SK-N-SH treated with all-trans-retinoic acid at 6 μM for 48 hours (cell line): ENCODE measurements at regions not wholly inside any gene's neighbourhood (a gene's known extent, or its start where the extent isn't known, plus 50 kb on each side); places are given as distances from the start of the nearest gene placed in this dataset.

Source experiments
- ATAC-seq: fragments of 200-7000 bp; cut with Tn5 transposase; 3 replicates; pipeline ENCODE4 v1.9.1; 2020; ENCODE audit warnings: mild to moderate bottlenecking, moderate library complexity
- ARNTL ChIP-seq: fragments of 450-650 bp; formaldehyde crosslinking; IDR thresholded peaks from 2 replicates; pipeline ENCODE4 v1.5.0; 2020; ENCODE audit warnings: low read depth, mild to moderate bottlenecking, moderate library complexity, borderline replicate concordance
- BACH2 ChIP-seq: fragments of 250-450 bp; sonication (Bioruptor Pico); IDR thresholded peaks from 2 replicates; pipeline ENCODE4 v1.9.0; 2021; ENCODE audit warnings: mild to moderate bottlenecking, borderline replicate concordance
- ESRRG ChIP-seq: fragments of 250-450 bp; sonication (Bioruptor Pico); IDR thresholded peaks from 2 replicates; pipeline ENCODE4 v1.6.1; 2021; ENCODE audit warnings: mild to moderate bottlenecking
- GLIS3 ChIP-seq: fragments of 250-450 bp; sonication (Bioruptor Pico); IDR thresholded peaks from 2 replicates; pipeline ENCODE4 v1.5.0; 2020; ENCODE audit warnings: mild to moderate bottlenecking, moderate library complexity
- ISL1 ChIP-seq: fragments of 250-450 bp; sonication (Bioruptor Pico); IDR thresholded peaks from 2 replicates; pipeline ENCODE4 v2.1.2; 2022; ENCODE audit warnings: mild to moderate bottlenecking, moderate library complexity
- OSR1 ChIP-seq: fragments of 250-450 bp; sonication (Bioruptor Pico); IDR thresholded peaks from 2 replicates; pipeline ENCODE4 v1.8.0; 2022; ENCODE audit warnings: moderate library complexity, mild to moderate bottlenecking, inconsistent platforms
- PPARA ChIP-seq: fragments of 250-450 bp; sonication (Bioruptor Pico); IDR thresholded peaks from 2 replicates; pipeline ENCODE4 v1.5.0; 2020; ENCODE audit warnings: mild to moderate bottlenecking, borderline replicate concordance
- RARB ChIP-seq: fragments of 250-450 bp; sonication (Bioruptor Pico); IDR thresholded peaks from 2 replicates; pipeline ENCODE4 v1.8.0; 2021; ENCODE audit warnings: mild to moderate bottlenecking, moderate library complexity
- SNAI2 ChIP-seq: fragments of 250-450 bp; sonication (Bioruptor Pico); IDR thresholded peaks from 2 replicates; pipeline ENCODE4 v1.5.0; 2020; ENCODE audit warnings: mild to moderate bottlenecking, moderate library complexity
- TCF4 ChIP-seq: fragments of 250-450 bp; sonication (Bioruptor Pico); IDR thresholded peaks from 2 replicates; pipeline ENCODE4 v1.8.0; 2021; ENCODE audit warnings: mild to moderate bottlenecking, moderate library complexity, borderline replicate concordance
- TOX ChIP-seq: fragments of 250-450 bp; sonication (Bioruptor Pico); IDR thresholded peaks from 2 replicates; pipeline ENCODE4 v1.8.0; 2021; ENCODE audit warnings: mild to moderate bottlenecking, moderate library complexity, borderline replicate concordance
- ZC3H10 ChIP-seq: fragments of 250-450 bp; sonication (Bioruptor Pico); IDR thresholded peaks from 2 replicates; pipeline ENCODE4 v1.5.1; 2021; ENCODE audit warnings: mild to moderate bottlenecking, moderate library complexity
- ZFP3 ChIP-seq: fragments of 250-450 bp; sonication (Bioruptor Pico); IDR thresholded peaks from 2 replicates; pipeline ENCODE4 v1.5.0; 2020; ENCODE audit warnings: mild to moderate bottlenecking, moderate library complexity
- ZFP30 ChIP-seq: fragments of 450-650 bp; formaldehyde crosslinking; IDR thresholded peaks from 2 replicates; pipeline ENCODE4 v1.5.0; 2022; ENCODE audit warnings: mild to moderate bottlenecking, moderate library complexity
- ZNF565 ChIP-seq: fragments of 450-650 bp; formaldehyde crosslinking; conservative IDR thresholded peaks from 2 replicates; pipeline ENCODE4 v1.5.0; 2020; ENCODE audit warnings: low read depth, mild to moderate bottlenecking, moderate library complexity
- ZNF70 ChIP-seq: fragments of 450-650 bp; formaldehyde crosslinking; IDR thresholded peaks from 2 replicates; pipeline ENCODE4 v1.5.0; 2020; ENCODE audit warnings: mild to moderate bottlenecking, moderate library complexity
- ZNF8 ChIP-seq: fragments of 450-650 bp; formaldehyde crosslinking; IDR thresholded peaks from 2 replicates; pipeline ENCODE4 v1.5.0; 2020; ENCODE audit warnings: mild to moderate bottlenecking, moderate library complexity
- TF ChIP-seq, protein P1 (sequence below): fragments of 250-450 bp; sonication (Bioruptor Pico); IDR thresholded peaks from 2 replicates; pipeline ENCODE4 v1.5.1; 2021; ENCODE audit warnings: mild to moderate bottlenecking, moderate library complexity
- TF ChIP-seq, protein P2 (sequence below): fragments of 250-450 bp; sonication (Bioruptor Pico); IDR thresholded peaks from 2 replicates; pipeline ENCODE4 v1.8.0; 2021; ENCODE audit warnings: low read depth, mild to moderate bottlenecking, moderate library complexity, borderline replicate concordance
- TF ChIP-seq, protein P3 (sequence below): fragments of 250-450 bp; sonication (Bioruptor Pico); IDR thresholded peaks from 2 replicates; pipeline ENCODE4 v1.8.0; 2020; ENCODE audit warnings: mild to moderate bottlenecking, moderate library complexity, borderline replicate concordance
- TF ChIP-seq, protein P4 (sequence below): fragments of 250-450 bp; sonication (Bioruptor Pico); IDR thresholded peaks from 2 replicates; pipeline ENCODE4 v1.5.1; 2020; ENCODE audit warnings: low read depth, mild to moderate bottlenecking, moderate library complexity
- TF ChIP-seq, protein P5 (sequence below): fragments of 250-450 bp; sonication (Bioruptor Pico); IDR thresholded peaks from 2 replicates; pipeline ENCODE4 v1.5.0; 2020; ENCODE audit warnings: mild to moderate bottlenecking, moderate library complexity

DNA sequence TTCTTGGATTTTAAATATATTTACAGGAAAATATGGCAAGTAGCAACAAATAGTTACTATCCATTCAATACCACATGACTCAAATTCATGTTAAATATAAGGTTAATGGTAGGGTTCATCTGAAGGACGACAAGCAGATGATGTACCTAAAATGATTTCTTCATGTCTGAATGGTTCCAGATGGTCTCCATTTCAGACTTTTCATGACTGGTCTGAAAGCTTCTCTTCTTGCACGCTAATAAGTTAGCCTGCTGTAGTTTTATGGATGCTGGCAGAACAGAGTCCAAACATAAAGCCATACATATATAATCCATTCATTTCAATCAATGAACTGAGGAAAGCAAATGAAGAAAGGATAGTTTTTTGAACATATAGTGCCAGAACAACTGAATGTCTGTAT, 257.0 kb upstream of the MGAT4C start:
- TF ChIP-seq ESRRG (CRISPR knock-in tag) (no peak), ARNTL (CRISPR knock-in tag) (no peak), ZFP3 (CRISPR knock-in tag) (no peak), ZNF8 (CRISPR knock-in tag) (no peak), SNAI2 (CRISPR knock-in tag) (no peak), TCF4 (CRISPR knock-in tag) (no peak), GLIS3 (CRISPR knock-in tag) (no peak), ISL1 (no peak), OSR1 (CRISPR knock-in tag) (no peak), ZNF70 (no peak), ZNF565 (CRISPR knock-in tag) (no peak), RARB (CRISPR knock-in tag) (no peak)
- TF ChIP-seq, protein P1, sequence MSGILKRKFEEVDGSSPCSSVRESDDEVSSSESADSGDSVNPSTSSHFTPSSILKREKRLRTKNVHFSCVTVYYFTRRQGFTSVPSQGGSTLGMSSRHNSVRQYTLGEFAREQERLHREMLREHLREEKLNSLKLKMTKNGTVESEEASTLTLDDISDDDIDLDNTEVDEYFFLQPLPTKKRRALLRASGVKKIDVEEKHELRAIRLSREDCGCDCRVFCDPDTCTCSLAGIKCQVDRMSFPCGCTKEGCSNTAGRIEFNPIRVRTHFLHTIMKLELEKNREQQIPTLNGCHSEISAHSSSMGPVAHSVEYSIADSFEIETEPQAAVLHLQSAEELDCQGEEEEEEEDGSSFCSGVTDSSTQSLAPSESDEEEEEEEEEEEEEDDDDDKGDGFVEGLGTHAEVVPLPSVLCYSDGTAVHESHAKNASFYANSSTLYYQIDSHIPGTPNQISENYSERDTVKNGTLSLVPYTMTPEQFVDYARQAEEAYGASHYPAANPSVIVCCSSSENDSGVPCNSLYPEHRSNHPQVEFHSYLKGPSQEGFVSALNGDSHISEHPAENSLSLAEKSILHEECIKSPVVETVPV (CRISPR knock-in tag) = no peak
- TF ChIP-seq, protein P2, sequence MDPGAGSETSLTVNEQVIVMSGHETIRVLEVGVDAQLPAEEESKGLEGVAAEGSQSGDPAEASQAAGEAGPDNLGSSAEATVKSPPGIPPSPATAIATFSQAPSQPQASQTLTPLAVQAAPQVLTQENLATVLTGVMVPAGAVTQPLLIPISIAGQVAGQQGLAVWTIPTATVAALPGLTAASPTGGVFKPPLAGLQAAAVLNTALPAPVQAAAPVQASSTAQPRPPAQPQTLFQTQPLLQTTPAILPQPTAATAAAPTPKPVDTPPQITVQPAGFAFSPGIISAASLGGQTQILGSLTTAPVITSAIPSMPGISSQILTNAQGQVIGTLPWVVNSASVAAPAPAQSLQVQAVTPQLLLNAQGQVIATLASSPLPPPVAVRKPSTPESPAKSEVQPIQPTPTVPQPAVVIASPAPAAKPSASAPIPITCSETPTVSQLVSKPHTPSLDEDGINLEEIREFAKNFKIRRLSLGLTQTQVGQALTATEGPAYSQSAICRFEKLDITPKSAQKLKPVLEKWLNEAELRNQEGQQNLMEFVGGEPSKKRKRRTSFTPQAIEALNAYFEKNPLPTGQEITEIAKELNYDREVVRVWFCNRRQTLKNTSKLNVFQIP (CRISPR knock-in tag) = no peak
- ATAC-seq = no peak

DNA sequence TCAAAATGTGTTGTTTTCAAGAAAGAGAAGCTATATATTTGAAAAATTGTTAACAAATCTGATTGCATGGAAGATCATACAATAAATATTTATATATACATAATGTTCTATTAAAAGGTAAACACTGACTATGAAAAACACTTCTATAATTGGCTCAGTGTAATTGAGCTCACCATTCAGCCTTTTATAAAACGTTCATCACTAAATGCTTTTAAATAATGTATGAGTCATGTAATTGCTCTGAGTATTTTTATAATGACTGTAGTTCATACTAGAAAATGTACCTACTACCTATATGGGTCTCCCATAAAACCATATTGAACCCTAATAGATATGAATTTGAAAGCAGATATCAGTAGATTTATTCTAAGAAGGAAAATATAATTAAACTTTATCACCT, 240.4 kb upstream of the MGAT4C start:
- TF ChIP-seq TCF4 (CRISPR knock-in tag) = no peak
- TF ChIP-seq, protein P1 (CRISPR knock-in tag) = no peak
- TF ChIP-seq ARNTL (CRISPR knock-in tag) = no peak
- TF ChIP-seq, protein P3, sequence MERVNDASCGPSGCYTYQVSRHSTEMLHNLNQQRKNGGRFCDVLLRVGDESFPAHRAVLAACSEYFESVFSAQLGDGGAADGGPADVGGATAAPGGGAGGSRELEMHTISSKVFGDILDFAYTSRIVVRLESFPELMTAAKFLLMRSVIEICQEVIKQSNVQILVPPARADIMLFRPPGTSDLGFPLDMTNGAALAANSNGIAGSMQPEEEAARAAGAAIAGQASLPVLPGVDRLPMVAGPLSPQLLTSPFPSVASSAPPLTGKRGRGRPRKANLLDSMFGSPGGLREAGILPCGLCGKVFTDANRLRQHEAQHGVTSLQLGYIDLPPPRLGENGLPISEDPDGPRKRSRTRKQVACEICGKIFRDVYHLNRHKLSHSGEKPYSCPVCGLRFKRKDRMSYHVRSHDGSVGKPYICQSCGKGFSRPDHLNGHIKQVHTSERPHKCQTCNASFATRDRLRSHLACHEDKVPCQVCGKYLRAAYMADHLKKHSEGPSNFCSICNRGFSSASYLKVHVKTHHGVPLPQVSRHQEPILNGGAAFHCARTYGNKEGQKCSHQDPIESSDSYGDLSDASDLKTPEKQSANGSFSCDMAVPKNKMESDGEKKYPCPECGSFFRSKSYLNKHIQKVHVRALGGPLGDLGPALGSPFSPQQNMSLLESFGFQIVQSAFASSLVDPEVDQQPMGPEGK = no peak
- TF ChIP-seq OSR1 (CRISPR knock-in tag) = no peak
- no peak for TF ChIP-seq GLIS3 (CRISPR knock-in tag)
- TF ChIP-seq PPARA (CRISPR knock-in tag) = no peak
- TF ChIP-seq, protein P4, sequence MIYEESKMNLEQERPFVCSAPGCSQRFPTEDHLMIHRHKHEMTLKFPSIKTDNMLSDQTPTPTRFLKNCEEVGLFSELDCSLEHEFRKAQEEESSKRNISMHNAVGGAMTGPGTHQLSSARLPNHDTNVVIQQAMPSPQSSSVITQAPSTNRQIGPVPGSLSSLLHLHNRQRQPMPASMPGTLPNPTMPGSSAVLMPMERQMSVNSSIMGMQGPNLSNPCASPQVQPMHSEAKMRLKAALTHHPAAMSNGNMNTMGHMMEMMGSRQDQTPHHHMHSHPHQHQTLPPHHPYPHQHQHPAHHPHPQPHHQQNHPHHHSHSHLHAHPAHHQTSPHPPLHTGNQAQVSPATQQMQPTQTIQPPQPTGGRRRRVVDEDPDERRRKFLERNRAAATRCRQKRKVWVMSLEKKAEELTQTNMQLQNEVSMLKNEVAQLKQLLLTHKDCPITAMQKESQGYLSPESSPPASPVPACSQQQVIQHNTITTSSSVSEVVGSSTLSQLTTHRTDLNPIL (CRISPR knock-in tag) = no peak
- ATAC-seq = no peak

DNA sequence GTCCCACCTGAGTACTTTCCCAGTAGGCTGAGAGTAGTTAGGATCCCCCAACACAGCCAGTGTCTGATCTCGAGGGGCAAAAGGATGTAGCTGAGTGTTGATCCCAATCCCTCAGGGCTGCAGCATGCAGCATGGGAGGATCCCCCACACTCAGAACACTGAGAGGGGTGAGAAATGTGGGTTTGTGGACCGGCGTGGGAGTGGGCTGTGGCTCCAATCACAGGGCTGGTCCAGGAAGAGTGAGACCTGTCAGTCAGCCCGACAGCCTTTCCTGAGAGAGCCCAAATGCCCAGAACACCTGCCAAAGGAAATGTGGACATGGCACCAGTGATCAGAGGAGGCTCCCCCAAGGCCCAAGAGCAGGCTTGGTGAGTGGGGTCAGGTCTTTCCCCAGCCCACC, 228.3 kb upstream of the MGAT4C start:
- TF ChIP-seq GLIS3 (CRISPR knock-in tag) (no peak), ISL1 (no peak), ZNF70 (no peak), TOX (CRISPR knock-in tag) (no peak), BACH2 (CRISPR knock-in tag) (no peak), PPARA (CRISPR knock-in tag) (no peak), ZFP30 (CRISPR knock-in tag) (no peak), ZNF565 (CRISPR knock-in tag) (no peak), RARB (CRISPR knock-in tag) (no peak), ZFP3 (CRISPR knock-in tag) (no peak), ZC3H10 (CRISPR knock-in tag) (no peak), ESRRG (CRISPR knock-in tag) (no peak), OSR1 (CRISPR knock-in tag) (no peak), ARNTL (CRISPR knock-in tag) (no peak)
- TF ChIP-seq, protein P4 (CRISPR knock-in tag) = no peak
- TF ChIP-seq, protein P5, sequence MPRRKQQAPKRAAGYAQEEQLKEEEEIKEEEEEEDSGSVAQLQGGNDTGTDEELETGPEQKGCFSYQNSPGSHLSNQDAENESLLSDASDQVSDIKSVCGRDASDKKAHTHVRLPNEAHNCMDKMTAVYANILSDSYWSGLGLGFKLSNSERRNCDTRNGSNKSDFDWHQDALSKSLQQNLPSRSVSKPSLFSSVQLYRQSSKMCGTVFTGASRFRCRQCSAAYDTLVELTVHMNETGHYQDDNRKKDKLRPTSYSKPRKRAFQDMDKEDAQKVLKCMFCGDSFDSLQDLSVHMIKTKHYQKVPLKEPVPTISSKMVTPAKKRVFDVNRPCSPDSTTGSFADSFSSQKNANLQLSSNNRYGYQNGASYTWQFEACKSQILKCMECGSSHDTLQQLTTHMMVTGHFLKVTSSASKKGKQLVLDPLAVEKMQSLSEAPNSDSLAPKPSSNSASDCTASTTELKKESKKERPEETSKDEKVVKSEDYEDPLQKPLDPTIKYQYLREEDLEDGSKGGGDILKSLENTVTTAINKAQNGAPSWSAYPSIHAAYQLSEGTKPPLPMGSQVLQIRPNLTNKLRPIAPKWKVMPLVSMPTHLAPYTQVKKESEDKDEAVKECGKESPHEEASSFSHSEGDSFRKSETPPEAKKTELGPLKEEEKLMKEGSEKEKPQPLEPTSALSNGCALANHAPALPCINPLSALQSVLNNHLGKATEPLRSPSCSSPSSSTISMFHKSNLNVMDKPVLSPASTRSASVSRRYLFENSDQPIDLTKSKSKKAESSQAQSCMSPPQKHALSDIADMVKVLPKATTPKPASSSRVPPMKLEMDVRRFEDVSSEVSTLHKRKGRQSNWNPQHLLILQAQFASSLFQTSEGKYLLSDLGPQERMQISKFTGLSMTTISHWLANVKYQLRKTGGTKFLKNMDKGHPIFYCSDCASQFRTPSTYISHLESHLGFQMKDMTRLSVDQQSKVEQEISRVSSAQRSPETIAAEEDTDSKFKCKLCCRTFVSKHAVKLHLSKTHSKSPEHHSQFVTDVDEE = no peak
- ATAC-seq = no peak
